ENCODE measurements at regions not wholly inside any gene's neighbourhood (a gene's known extent, or its start where the extent isn't known, plus 50 kb on each side); places are given as distances from the start of the nearest gene placed in this dataset.

DNA sequence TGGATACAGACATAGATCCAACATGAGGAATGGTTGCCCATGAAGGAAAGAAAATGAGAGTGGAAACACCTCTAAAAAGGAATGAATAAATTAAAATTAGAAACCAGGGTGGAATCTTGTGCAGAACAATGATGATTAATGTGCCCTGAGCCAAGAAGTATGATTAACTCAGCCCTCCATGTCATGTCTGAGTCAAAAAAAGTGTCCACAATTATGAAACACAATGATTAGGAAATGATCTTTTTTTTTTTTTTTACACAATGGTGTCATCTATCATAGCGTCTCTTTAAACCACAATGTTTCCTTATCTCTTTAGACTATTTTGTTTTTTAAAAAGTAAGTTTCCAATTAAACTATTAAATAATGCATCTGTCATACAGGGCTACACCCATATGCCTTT is 78.9 kb upstream of the RAB4A start:
- H2AK5ac ChIP-seq (ENCODE audit: low read length, severe bottlenecking) = no peak overlapping the region
- H3K4ac ChIP-seq (ENCODE audit: low read depth in 1 of 2, low read length in 2 of 2) = no peak overlapping the region
- H2BK5ac ChIP-seq (ENCODE audit: low read depth, low read length, poor library complexity, severe bottlenecking) = no peak overlapping the region
- no peaks in the 10 kb centered on the region for H3K9me3 ChIP-seq (ENCODE audit: control insufficient read depth, low read length)
- no peak overlapping the region for H3K18ac ChIP-seq (ENCODE audit: low read depth in 1 of 2, low read length in 2 of 2)
- no CpG with 5 or more reads among the region's 1 CpG for whole genome bisulfite sequencing
- H3K36me3 ChIP-seq (ENCODE audit: control insufficient read depth in 1 of 2, insufficient read depth in 2 of 2, low read depth in 1 of 2, low read length in 2 of 2) = no peaks in the 10 kb centered on the region
- no peak overlapping the region for H4K8ac ChIP-seq (ENCODE audit: low read length)
- H3K14ac ChIP-seq (ENCODE audit: low read length in 2 of 2) = no peak overlapping the region
- no peaks in the 10 kb centered on the region for H3K79me1 ChIP-seq (replicated peaks; ENCODE audit: low read length, poor library complexity, severe bottlenecking)
- no peak overlapping the region for H3K9ac ChIP-seq (ENCODE audit: low read length)
- H2BK15ac ChIP-seq (ENCODE audit: low read depth, poor library complexity, severe bottlenecking) = no peak overlapping the region
- no peak overlapping the region for H3K23ac ChIP-seq (ENCODE audit: low read length in 2 of 2)
- no peak overlapping the region for H3K4me2 ChIP-seq (ENCODE audit: low read length, poor library complexity, severe bottlenecking)
- no peaks in the 10 kb centered on the region for H3K4me1 ChIP-seq (ENCODE audit: control insufficient read depth, insufficient read depth, low read depth, low read length)
- H3K4me3 ChIP-seq (ENCODE audit: insufficient read depth in 1 of 2, low read depth in 1 of 2, low read length in 2 of 2) = no peak overlapping the region
- H2BK12ac ChIP-seq (ENCODE audit: low read length in 2 of 2) = no peak overlapping the region
- no peak overlapping the region for H2BK120ac ChIP-seq (ENCODE audit: low read depth, low read length)
- no peak overlapping the region for H4K91ac ChIP-seq (ENCODE audit: low read length)
- peak; percentile 39 for DNase-seq
- H3K27me3 ChIP-seq (ENCODE audit: control insufficient read depth in 1 of 2, insufficient read depth in 1 of 2, low read length in 2 of 2) = no peaks in the 10 kb centered on the region
- H2AFZ ChIP-seq (ENCODE audit: low read depth, low read length) = no peak overlapping the region
- no peak overlapping the region for H3K27ac ChIP-seq (ENCODE audit: low read length, poor library complexity, severe bottlenecking)

- Histone ChIP-seq H4K8ac (ENCODE audit: low read length) (no peak overlapping the region), H3K18ac (ENCODE audit: low read depth in 1 of 2, low read length in 2 of 2) (no peak overlapping the region), H2AK5ac (ENCODE audit: low read length, severe bottlenecking) (no peak overlapping the region), H3K4me3 (ENCODE audit: insufficient read depth in 1 of 2, low read depth in 1 of 2, low read length in 2 of 2) (no peak overlapping the region), H3K23ac (ENCODE audit: low read length in 2 of 2) (no peak overlapping the region), H3K9me3 (ENCODE audit: control insufficient read depth, low read length) (no peaks in the 10 kb centered on the region), H4K91ac (ENCODE audit: low read length) (no peak overlapping the region), H3K27me3 (ENCODE audit: control insufficient read depth in 1 of 2, insufficient read depth in 1 of 2, low read length in 2 of 2) (no peaks in the 10 kb centered on the region), H2BK120ac (ENCODE audit: low read depth, low read length) (no peak overlapping the region), H2BK12ac (ENCODE audit: low read length in 2 of 2) (no peak overlapping the region), H3K9ac (ENCODE audit: low read length) (no peak overlapping the region), H3K4me2 (ENCODE audit: low read length, poor library complexity, severe bottlenecking) (no peak overlapping the region), H3K4ac (ENCODE audit: low read depth in 1 of 2, low read length in 2 of 2) (no peak overlapping the region), H2BK5ac (ENCODE audit: low read depth, low read length, poor library complexity, severe bottlenecking) (no peak overlapping the region), H3K27ac (ENCODE audit: low read length, poor library complexity, severe bottlenecking) (no peak overlapping the region), H3K36me3 (ENCODE audit: control insufficient read depth in 1 of 2, insufficient read depth in 2 of 2, low read depth in 1 of 2, low read length in 2 of 2) (no peaks in the 10 kb centered on the region), H2AFZ (ENCODE audit: low read depth, low read length) (no peak overlapping the region), H3K14ac (ENCODE audit: low read length in 2 of 2) (no peak overlapping the region), H3K4me1 (ENCODE audit: control insufficient read depth, insufficient read depth, low read depth, low read length) (no peaks in the 10 kb centered on the region), H3K79me1 (replicated peaks; ENCODE audit: low read length, poor library complexity, severe bottlenecking) (no peaks in the 10 kb centered on the region), H2BK15ac (ENCODE audit: low read depth, poor library complexity, severe bottlenecking) (no peak overlapping the region)
- DNase-seq = no peak
- 33% methylated on average over 1 of the region's 4 CpGs for WGBS
Measured at GRCh38 chr1:229192853-229193252, 78.1 kb upstream of the RAB4A start.

GRCh38 chr1:229194096-229194495 is 76.8 kb upstream of the RAB4A start:
- H3K23ac ChIP-seq (ENCODE audit: low read length in 2 of 2) = no peak overlapping the region
- H2BK120ac ChIP-seq (ENCODE audit: low read depth, low read length) = no peak overlapping the region
- H4K8ac ChIP-seq (ENCODE audit: low read length) = no peak overlapping the region
- H2AK5ac ChIP-seq (ENCODE audit: low read length, severe bottlenecking) = no peak overlapping the region
- H3K18ac ChIP-seq (ENCODE audit: low read depth in 1 of 2, low read length in 2 of 2) = no peak overlapping the region
- H3K4me3 ChIP-seq (ENCODE audit: insufficient read depth in 1 of 2, low read depth in 1 of 2, low read length in 2 of 2) = no peak overlapping the region
- H3K14ac ChIP-seq (ENCODE audit: low read length in 2 of 2) = no peak overlapping the region
- H4K91ac ChIP-seq (ENCODE audit: low read length) = no peak overlapping the region
- H3K27ac ChIP-seq (ENCODE audit: low read length, poor library complexity, severe bottlenecking) = no peak overlapping the region
- H3K36me3 ChIP-seq (ENCODE audit: control insufficient read depth in 1 of 2, insufficient read depth in 2 of 2, low read depth in 1 of 2, low read length in 2 of 2) = no peaks in the 10 kb centered on the region
- H3K79me1 ChIP-seq (replicated peaks; ENCODE audit: low read length, poor library complexity, severe bottlenecking) = no peaks in the 10 kb centered on the region
- no peak for DNase-seq
- no peak overlapping the region for H3K4ac ChIP-seq (ENCODE audit: low read depth in 1 of 2, low read length in 2 of 2)
- no peak overlapping the region for H2BK5ac ChIP-seq (ENCODE audit: low read depth, low read length, poor library complexity, severe bottlenecking)
- no peaks in the 10 kb centered on the region for H3K9me3 ChIP-seq (ENCODE audit: control insufficient read depth, low read length)
- H2AFZ ChIP-seq (ENCODE audit: low read depth, low read length) = no peak overlapping the region
- H3K4me1 ChIP-seq (ENCODE audit: control insufficient read depth, insufficient read depth, low read depth, low read length) = no peaks in the 10 kb centered on the region
- no peaks in the 10 kb centered on the region for H3K27me3 ChIP-seq (ENCODE audit: control insufficient read depth in 1 of 2, insufficient read depth in 1 of 2, low read length in 2 of 2)
- no peak overlapping the region for H3K4me2 ChIP-seq (ENCODE audit: low read length, poor library complexity, severe bottlenecking)
- WGBS = 97% methylated on average over 7 of the region's 9 CpGs
- H3K9ac ChIP-seq (ENCODE audit: low read length) = no peak overlapping the region
- H2BK12ac ChIP-seq (ENCODE audit: low read length in 2 of 2) = no peak overlapping the region
- H2BK15ac ChIP-seq (ENCODE audit: low read depth, poor library complexity, severe bottlenecking) = no peak overlapping the region

DNA sequence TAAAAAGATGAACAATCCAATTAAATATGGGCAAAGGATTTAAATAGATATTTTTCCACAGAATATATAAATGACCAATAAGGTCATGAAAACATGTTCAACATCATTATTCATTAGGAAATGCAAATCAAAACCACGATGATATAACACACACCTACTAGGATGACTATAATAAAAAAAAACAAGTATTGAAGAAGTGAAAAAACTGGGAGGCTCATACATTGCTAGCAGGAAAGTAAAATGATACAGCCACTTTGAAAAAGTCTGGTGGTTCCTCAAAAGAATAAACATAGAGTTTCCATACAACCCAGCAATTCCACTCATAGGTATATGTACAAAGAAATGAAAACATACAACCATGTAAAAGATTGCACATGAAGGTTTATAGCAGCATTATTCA is 75.7 kb upstream of the RAB4A start:
- Histone ChIP-seq H2BK120ac (ENCODE audit: low read depth, low read length) (no peak overlapping the region), H2BK12ac (ENCODE audit: low read length in 2 of 2) (no peak overlapping the region), H3K23ac (ENCODE audit: low read length in 2 of 2) (no peak overlapping the region), H3K14ac (ENCODE audit: low read length in 2 of 2) (no peak overlapping the region), H2BK15ac (ENCODE audit: low read depth, poor library complexity, severe bottlenecking) (no peak overlapping the region), H3K4me2 (ENCODE audit: low read length, poor library complexity, severe bottlenecking) (no peak overlapping the region), H3K36me3 (ENCODE audit: control insufficient read depth in 1 of 2, insufficient read depth in 2 of 2, low read depth in 1 of 2, low read length in 2 of 2) (no peaks in the 10 kb centered on the region), H4K91ac (ENCODE audit: low read length) (no peak overlapping the region), H3K9me3 (ENCODE audit: control insufficient read depth, low read length) (no peaks in the 10 kb centered on the region), H2AFZ (ENCODE audit: low read depth, low read length) (no peak overlapping the region), H3K4me3 (ENCODE audit: insufficient read depth in 1 of 2, low read depth in 1 of 2, low read length in 2 of 2) (no peak overlapping the region), H3K79me1 (replicated peaks; ENCODE audit: low read length, poor library complexity, severe bottlenecking) (no peaks in the 10 kb centered on the region), H2AK5ac (ENCODE audit: low read length, severe bottlenecking) (no peak overlapping the region), H2BK5ac (ENCODE audit: low read depth, low read length, poor library complexity, severe bottlenecking) (no peak overlapping the region), H3K27ac (ENCODE audit: low read length, poor library complexity, severe bottlenecking) (no peak overlapping the region), H3K4ac (ENCODE audit: low read depth in 1 of 2, low read length in 2 of 2) (no peak overlapping the region), H3K9ac (ENCODE audit: low read length) (no peak overlapping the region), H3K27me3 (ENCODE audit: control insufficient read depth in 1 of 2, insufficient read depth in 1 of 2, low read length in 2 of 2) (no peaks in the 10 kb centered on the region), H4K8ac (ENCODE audit: low read length) (no peak overlapping the region), H3K18ac (ENCODE audit: low read depth in 1 of 2, low read length in 2 of 2) (no peak overlapping the region), H3K4me1 (ENCODE audit: control insufficient read depth, insufficient read depth, low read depth, low read length) (peaks cover 5% of the 10 kb centered on the region)
- no peak for DNase-seq
- WGBS = no CpG with 5 or more reads among the region's 1 CpG
